B cell (primary cell): ENCODE measurements at regions not wholly inside any gene's neighbourhood (a gene's known extent, or its start where the extent isn't known, plus 50 kb on each side); places are given as distances from the start of the nearest gene placed in this dataset.

Experiments
- ATAC-seq: fragments of 200-7000 bp; cut with Tn5 transposase; one replicate; pipeline ENCODE4 v1.10.0; 2021; ENCODE audit warnings: low read depth, mild to moderate bottlenecking, moderate number of reproducible peaks, moderate library complexity
- CTCF ChIA-PET: fragments of 350-600 bp; sonication (Branson Sonifier 250); formaldehyde crosslinking; loops from one replicate; lab custom pipeline; 2021; ENCODE audit warnings: antibody characterized with exemption, inconsistent platforms; lab: Charles Lee
- POLR2A ChIA-PET: fragments of 350-600 bp; sonication (Branson Sonifier 250); formaldehyde crosslinking; loops from one replicate; lab custom pipeline; 2021; ENCODE audit warnings: antibody characterized with exemption; lab: Charles Lee
- DNase-seq: peaks from one replicate; pipeline ENCODE4 v3.0.0; 2013
- H2AFZ ChIP-seq: 2 replicates; pipeline ENCODE4 v1.6.1; 2012; ENCODE audit warnings: mild to moderate bottlenecking, low read depth, low read length; ENCODE audit not compliant: insufficient read depth, poor library complexity, severe bottlenecking
- H3K27ac ChIP-seq, 2 donors: 1 replicate in 1 of 2; 2 replicates in 1 of 2; pipeline ENCODE4 v1.5.1; 2012 to 2013; ENCODE audit warnings: low read length in 2 of 2, mild to moderate bottlenecking in 2 of 2, moderate library complexity in 1 of 2
- H3K27me3 ChIP-seq, 4 experiments: fragments of 200-600 bp in 1 of 4; sonication (generic) in 1 of 4; replicated peaks in 1 of 4; 1 replicate in 2 of 4; 2 replicates in 2 of 4; pipeline versions ENCODE4 v1.6.1 to v1.7.0; 2013 to 2016; ENCODE audit warnings: low read length in 3 of 4, mild to moderate bottlenecking in 2 of 4, mixed read lengths in 1 of 4, moderate library complexity in 1 of 4; ENCODE audit not compliant: insufficient read depth in 4 of 4, control insufficient read depth in 3 of 4; ENCODE audit errors: control extremely low read depth in 1 of 4
- H3K36me3 ChIP-seq, 2 experiments: replicated peaks in 1 of 2; 1 replicate in 1 of 2; 2 replicates in 1 of 2; pipeline versions ENCODE4 v1.6.1 to v1.7.1; 2013; ENCODE audit warnings: low read length in 1 of 2; ENCODE audit not compliant: insufficient read depth in 2 of 2, control insufficient read depth in 1 of 2; ENCODE audit errors: control extremely low read depth in 1 of 2, extremely low read depth in 1 of 2
- H3K4me1 ChIP-seq, 2 donors: fragments of 200-600 bp in 1 of 2; sonication (generic) in 1 of 2; 1 replicate in 1 of 2; 2 replicates in 1 of 2; pipeline versions ENCODE4 v1.5.1 to v1.6.1; 2013 to 2017; ENCODE audit warnings: low read length in 2 of 2; ENCODE audit not compliant: control insufficient read depth in 2 of 2, insufficient read depth in 2 of 2
- H3K4me2 ChIP-seq: replicated peaks from 2 replicates; pipeline ENCODE3; 2012; ENCODE audit warnings: mild to moderate bottlenecking, low read depth, low read length; ENCODE audit not compliant: poor library complexity, severe bottlenecking
- H3K4me3 ChIP-seq, 5 experiments: fragments of 200-600 bp in 1 of 5; sonication (generic) in 1 of 5; 1 replicate in 3 of 5; 2 replicates in 2 of 5; pipeline versions ENCODE4 v1.5.1 to v1.7.0; 2011 to 2016; ENCODE audit warnings: low read length in 4 of 5, mild to moderate bottlenecking in 4 of 5, low read depth in 2 of 5, control low read depth in 1 of 5, moderate library complexity in 1 of 5; ENCODE audit not compliant: insufficient read depth in 1 of 5; ENCODE audit errors: control extremely low read depth in 1 of 5, extremely low read depth in 1 of 5
- H3K79me2 ChIP-seq: fragments of 200-600 bp; sonication (generic); one replicate; pipeline ENCODE4 v1.6.0; 2016; ENCODE audit warnings: low read length; ENCODE audit not compliant: control insufficient read depth, insufficient read depth
- H3K9ac ChIP-seq: fragments of 200-600 bp; sonication (generic); 2 replicates; pipeline ENCODE4 v1.6.1; 2017; ENCODE audit warnings: mild to moderate bottlenecking, low read length, moderate library complexity
- H3K9me3 ChIP-seq, 3 donors: one replicate each; pipeline versions ENCODE4 v1.6.1 to v1.7.1; 2013; ENCODE audit warnings: low read length in 2 of 3; ENCODE audit not compliant: control insufficient read depth in 2 of 3, insufficient read depth in 1 of 3; ENCODE audit errors: control extremely low read depth in 1 of 3
- H4K20me1 ChIP-seq: 2 replicates; pipeline ENCODE4 v1.6.0; 2012; ENCODE audit warnings: mild to moderate bottlenecking, low read length; ENCODE audit not compliant: insufficient read depth, control insufficient read depth, poor library complexity, severe bottlenecking
- H3K27ac Mint-ChIP-seq: one replicate; pipeline ENCODE4 v1.8.0; 2021; ENCODE audit warnings: mixed read lengths
- H3K27me3 Mint-ChIP-seq: one replicate; pipeline ENCODE4 v1.8.0; 2021; ENCODE audit warnings: mixed read lengths
- H3K4me1 Mint-ChIP-seq: one replicate; pipeline ENCODE4 v1.8.0; 2021; ENCODE audit warnings: mixed read lengths
- H3K4me3 Mint-ChIP-seq: one replicate; pipeline ENCODE4 v1.8.0; 2021; ENCODE audit warnings: mixed read lengths
- H3K9me3 Mint-ChIP-seq: one replicate; pipeline ENCODE4 v1.8.0; 2022; ENCODE audit warnings: mixed read lengths; ENCODE audit not compliant: insufficient read depth
- EZH2 ChIP-seq: IDR thresholded peaks from 2 replicates; pipeline ENCODE4 v1.6.1; 2012; ENCODE audit warnings: borderline replicate concordance, low read depth, mild to moderate bottlenecking, moderate library complexity, low read length; ENCODE audit not compliant: insufficient read depth, poor library complexity, severe bottlenecking
- WGBS: methylation state at CpG from one replicate; pipeline ENCODE4 v1.1.5; 2013; ENCODE audit warnings: missing lambda C conversion rate; ENCODE audit not compliant: insufficient coverage; 5-methylcytosine and 5-hydroxymethylcytosine counted together
- intact Hi-C: fragments of 100-400 bp; cut with micrococcal nuclease; formaldehyde crosslinking; loops from one replicate; pipeline ENCODE4 v1.10.0; 2022
- TF ChIP-seq, protein P1 (sequence below): fragments of 200-600 bp; IDR thresholded peaks from one replicate; pipeline ENCODE4 v1.8.0; 2022; ENCODE audit warnings: antibody characterized with exemption, mild to moderate bottlenecking

GRCh38 chr10:50990568-50991455, 83.5 kb upstream of the PRKG1 start:
- DNase-seq: peak; percentile 23
- Mint-ChIP-seq H3K27ac (no peak overlapping the region), H3K9me3 (no peaks in the 10 kb centered on the region), H3K27me3 (peaks cover 34% of the 10 kb centered on the region), H3K4me3 (peak overlapping the region; percentile 23), H3K4me1 (peaks cover 11% of the 10 kb centered on the region)
- ChIA-PET CTCF (interaction anchor here (0.9 to 1.0 kb wide), 2 partner anchors 14 to 972 kb away, joined by 3 to 6 read pairs; no protein-coding TSS in a partner anchor), POLR2A (no interaction called here)
- TF ChIP-seq EZH2: no peak
- TF ChIP-seq, protein P1, sequence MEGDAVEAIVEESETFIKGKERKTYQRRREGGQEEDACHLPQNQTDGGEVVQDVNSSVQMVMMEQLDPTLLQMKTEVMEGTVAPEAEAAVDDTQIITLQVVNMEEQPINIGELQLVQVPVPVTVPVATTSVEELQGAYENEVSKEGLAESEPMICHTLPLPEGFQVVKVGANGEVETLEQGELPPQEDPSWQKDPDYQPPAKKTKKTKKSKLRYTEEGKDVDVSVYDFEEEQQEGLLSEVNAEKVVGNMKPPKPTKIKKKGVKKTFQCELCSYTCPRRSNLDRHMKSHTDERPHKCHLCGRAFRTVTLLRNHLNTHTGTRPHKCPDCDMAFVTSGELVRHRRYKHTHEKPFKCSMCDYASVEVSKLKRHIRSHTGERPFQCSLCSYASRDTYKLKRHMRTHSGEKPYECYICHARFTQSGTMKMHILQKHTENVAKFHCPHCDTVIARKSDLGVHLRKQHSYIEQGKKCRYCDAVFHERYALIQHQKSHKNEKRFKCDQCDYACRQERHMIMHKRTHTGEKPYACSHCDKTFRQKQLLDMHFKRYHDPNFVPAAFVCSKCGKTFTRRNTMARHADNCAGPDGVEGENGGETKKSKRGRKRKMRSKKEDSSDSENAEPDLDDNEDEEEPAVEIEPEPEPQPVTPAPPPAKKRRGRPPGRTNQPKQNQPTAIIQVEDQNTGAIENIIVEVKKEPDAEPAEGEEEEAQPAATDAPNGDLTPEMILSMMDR: no peak
- no peaks in the 10 kb centered on the region for H4K20me1 ChIP-seq
- peaks cover 15% of the 10 kb centered on the region in 2 donors for H3K4me1 ChIP-seq
- no peak overlapping the region for H3K27ac ChIP-seq
- ATAC-seq: no peak
- peaks cover 0 to 31% (median 17%) of the 10 kb centered on the region in 4 experiments for H3K27me3 ChIP-seq
- no peaks in the 10 kb centered on the region for H3K79me2 ChIP-seq
- H2AFZ ChIP-seq: peak overlapping the region; percentile 70
- peak overlapping the region in 3 of 5 experiments; percentile 29 to 56 (median 34) for H3K4me3 ChIP-seq
- no peaks in the 10 kb centered on the region for H3K36me3 ChIP-seq
- peak overlapping the region; percentile 78 for H3K4me2 ChIP-seq
- WGBS: 4% methylated on average over 34 of the region's 49 CpGs
- peaks cover 0 to 7% (median 0%) of the 10 kb centered on the region in 3 donors for H3K9me3 ChIP-seq
- intact Hi-C loops: no loop called here
- H3K9ac ChIP-seq: peak overlapping the region; percentile 19
